ENCODE measurements at regions not wholly inside any gene's neighbourhood (a gene's known extent, or its start where the extent isn't known, plus 50 kb on each side); places are given as distances from the start of the nearest gene placed in this dataset.

- no peak for DNase-seq
Observed at GRCh38 chr10:104577163-104577562, 63.9 kb upstream of the SORCS3 start.

- no peak for DNase-seq
Observed at GRCh38 chr10:104577861-104578521, 63.1 kb upstream of the SORCS3 start.

GRCh38 chr10:104578671-104579070 lies 62.4 kb upstream of the SORCS3 start:
- no peak for DNase-seq

- DNase-seq: no peak
Observed at GRCh38 chr10:104579136-104579535, 62.0 kb upstream of the SORCS3 start.

GRCh38 chr10:104580321-104580720 lies 60.8 kb upstream of the SORCS3 start:
- DNase-seq: no peak

- DNase-seq: peak; percentile 71
Observed at GRCh38 chr10:104580774-104581675, 60.1 kb upstream of the SORCS3 start.

GRCh38 chr10:104581884-104582601 lies 59.0 kb upstream of the SORCS3 start:
- no peak for DNase-seq

GRCh38 chr10:104582602-104582951 lies 58.5 kb upstream of the SORCS3 start:
- no peak for DNase-seq

GRCh38 chr10:104582966-104583365 lies 58.1 kb upstream of the SORCS3 start:
- DNase-seq: no peak

GRCh38 chr10:104584541-104584940 lies 56.5 kb upstream of the SORCS3 start:
- DNase-seq: no peak

- no peak for DNase-seq
Observed at GRCh38 chr10:104587751-104588150, 53.3 kb upstream of the SORCS3 start.

- no peak for DNase-seq
Observed at GRCh38 chr10:104589431-104589830, 51.7 kb upstream of the SORCS3 start.

GRCh38 chr10:104589871-104590270 lies 51.2 kb upstream of the SORCS3 start:
- no peak for DNase-seq

Measured in NCI-H510A treated with DMSO at 0.1 percent for 48 hours (cell line).